ENCODE measurements at regions not wholly inside any gene's neighbourhood (a gene's known extent, or its start where the extent isn't known, plus 50 kb on each side); places are given as distances from the start of the nearest gene placed in this dataset.

DNA sequence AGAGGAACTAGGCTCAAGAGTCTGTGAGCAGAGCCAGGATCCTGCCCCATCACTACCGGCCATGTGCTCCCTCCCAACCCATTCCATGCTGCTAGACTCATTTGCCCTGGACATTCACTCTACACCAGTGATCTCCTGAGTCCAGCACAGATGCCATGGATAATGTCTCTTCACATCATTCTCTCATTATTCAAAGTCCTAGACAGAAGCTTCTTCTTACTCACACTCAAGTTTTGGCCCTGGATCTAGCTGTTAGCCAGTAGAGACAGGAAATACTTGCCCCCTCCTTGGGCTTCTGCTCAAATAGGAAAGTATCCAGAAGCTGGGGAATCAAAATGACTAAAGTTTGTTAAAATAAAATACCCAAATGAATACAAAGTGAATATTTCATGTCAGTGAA, 266.8 kb upstream of the LDB2 start:
- TF ChIP-seq NFIC (IDR thresholded peaks at IDR 0.05) (no peak), EGR1 (IDR thresholded peaks at IDR 0.05) (no peak), TEAD4 (IDR thresholded peaks at IDR 0.05) (no peak), FOXM1 (IDR thresholded peaks at IDR 0.05; ENCODE audit: borderline replicate concordance, low read depth) (no peak), ZBTB7A (IDR thresholded peaks at IDR 0.05; ENCODE audit: low read depth) (no peak), CREB1 (IDR thresholded peaks at IDR 0.05; ENCODE audit: low read depth) (no peak), CEBPB (IDR thresholded peaks at IDR 0.05) (no peak), TAF1 (IDR thresholded peaks at IDR 0.05; ENCODE audit: low read depth) (no peak), YY1 (IDR thresholded peaks at IDR 0.05; ENCODE audit: low read depth) (no peak), EP300 (IDR thresholded peaks at IDR 0.05; ENCODE audit: borderline replicate concordance) (no peak), RAD21 (IDR thresholded peaks at IDR 0.05; ENCODE audit: low read depth) (no peak), TCF12 (IDR thresholded peaks at IDR 0.05; ENCODE audit: low read depth) (no peak)
- TF ChIP-seq, protein P1, sequence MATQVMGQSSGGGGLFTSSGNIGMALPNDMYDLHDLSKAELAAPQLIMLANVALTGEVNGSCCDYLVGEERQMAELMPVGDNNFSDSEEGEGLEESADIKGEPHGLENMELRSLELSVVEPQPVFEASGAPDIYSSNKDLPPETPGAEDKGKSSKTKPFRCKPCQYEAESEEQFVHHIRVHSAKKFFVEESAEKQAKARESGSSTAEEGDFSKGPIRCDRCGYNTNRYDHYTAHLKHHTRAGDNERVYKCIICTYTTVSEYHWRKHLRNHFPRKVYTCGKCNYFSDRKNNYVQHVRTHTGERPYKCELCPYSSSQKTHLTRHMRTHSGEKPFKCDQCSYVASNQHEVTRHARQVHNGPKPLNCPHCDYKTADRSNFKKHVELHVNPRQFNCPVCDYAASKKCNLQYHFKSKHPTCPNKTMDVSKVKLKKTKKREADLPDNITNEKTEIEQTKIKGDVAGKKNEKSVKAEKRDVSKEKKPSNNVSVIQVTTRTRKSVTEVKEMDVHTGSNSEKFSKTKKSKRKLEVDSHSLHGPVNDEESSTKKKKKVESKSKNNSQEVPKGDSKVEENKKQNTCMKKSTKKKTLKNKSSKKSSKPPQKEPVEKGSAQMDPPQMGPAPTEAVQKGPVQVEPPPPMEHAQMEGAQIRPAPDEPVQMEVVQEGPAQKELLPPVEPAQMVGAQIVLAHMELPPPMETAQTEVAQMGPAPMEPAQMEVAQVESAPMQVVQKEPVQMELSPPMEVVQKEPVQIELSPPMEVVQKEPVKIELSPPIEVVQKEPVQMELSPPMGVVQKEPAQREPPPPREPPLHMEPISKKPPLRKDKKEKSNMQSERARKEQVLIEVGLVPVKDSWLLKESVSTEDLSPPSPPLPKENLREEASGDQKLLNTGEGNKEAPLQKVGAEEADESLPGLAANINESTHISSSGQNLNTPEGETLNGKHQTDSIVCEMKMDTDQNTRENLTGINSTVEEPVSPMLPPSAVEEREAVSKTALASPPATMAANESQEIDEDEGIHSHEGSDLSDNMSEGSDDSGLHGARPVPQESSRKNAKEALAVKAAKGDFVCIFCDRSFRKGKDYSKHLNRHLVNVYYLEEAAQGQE (IDR thresholded peaks at IDR 0.05; ENCODE audit: low read depth) = no peak
- TF ChIP-seq, protein P2, sequence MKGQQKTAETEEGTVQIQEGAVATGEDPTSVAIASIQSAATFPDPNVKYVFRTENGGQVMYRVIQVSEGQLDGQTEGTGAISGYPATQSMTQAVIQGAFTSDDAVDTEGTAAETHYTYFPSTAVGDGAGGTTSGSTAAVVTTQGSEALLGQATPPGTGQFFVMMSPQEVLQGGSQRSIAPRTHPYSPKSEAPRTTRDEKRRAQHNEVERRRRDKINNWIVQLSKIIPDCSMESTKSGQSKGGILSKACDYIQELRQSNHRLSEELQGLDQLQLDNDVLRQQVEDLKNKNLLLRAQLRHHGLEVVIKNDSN (IDR thresholded peaks at IDR 0.05) = no peak
- TF ChIP-seq, protein P3, sequence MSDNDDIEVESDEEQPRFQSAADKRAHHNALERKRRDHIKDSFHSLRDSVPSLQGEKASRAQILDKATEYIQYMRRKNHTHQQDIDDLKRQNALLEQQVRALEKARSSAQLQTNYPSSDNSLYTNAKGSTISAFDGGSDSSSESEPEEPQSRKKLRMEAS (IDR thresholded peaks at IDR 0.05) = no peak

DNA sequence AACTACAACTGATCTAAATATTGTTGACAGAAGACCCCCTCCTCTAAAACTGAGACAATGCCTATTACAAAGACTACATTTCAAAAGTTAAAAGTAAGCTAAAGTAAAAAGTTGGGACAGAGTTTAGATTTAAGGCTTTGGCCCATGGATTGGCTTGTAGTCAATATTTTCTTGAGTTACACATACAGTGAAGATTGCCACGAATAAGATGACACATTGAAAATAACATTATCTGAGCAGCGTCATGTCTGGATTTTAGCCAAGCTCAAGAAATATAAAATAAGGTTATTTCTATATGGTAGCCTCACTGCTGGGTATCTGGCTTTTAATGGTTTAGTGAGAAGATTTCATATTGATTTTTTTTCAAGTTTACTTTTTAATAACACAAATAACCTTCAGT, 266.2 kb upstream of the LDB2 start:
- TF ChIP-seq RAD21 (IDR thresholded peaks at IDR 0.05; ENCODE audit: low read depth) = no peak
- TF ChIP-seq, protein P3 (IDR thresholded peaks at IDR 0.05) = no peak
- TF ChIP-seq YY1 (IDR thresholded peaks at IDR 0.05; ENCODE audit: low read depth) = no peak
- no peak for TF ChIP-seq TCF12 (IDR thresholded peaks at IDR 0.05; ENCODE audit: low read depth)
- TF ChIP-seq TAF1 (IDR thresholded peaks at IDR 0.05; ENCODE audit: low read depth) = no peak
- TF ChIP-seq ZBTB7A (IDR thresholded peaks at IDR 0.05; ENCODE audit: low read depth) = no peak
- no peak for TF ChIP-seq FOXM1 (IDR thresholded peaks at IDR 0.05; ENCODE audit: borderline replicate concordance, low read depth)
- TF ChIP-seq, protein P1 (IDR thresholded peaks at IDR 0.05; ENCODE audit: low read depth) = no peak
- TF ChIP-seq, protein P2 (IDR thresholded peaks at IDR 0.05) = no peak
- no peak for TF ChIP-seq TEAD4 (IDR thresholded peaks at IDR 0.05)
- TF ChIP-seq CEBPB (IDR thresholded peaks at IDR 0.05) = no peak
- no peak for TF ChIP-seq CREB1 (IDR thresholded peaks at IDR 0.05; ENCODE audit: low read depth)
- no peak for TF ChIP-seq EP300 (IDR thresholded peaks at IDR 0.05; ENCODE audit: borderline replicate concordance)
- no peak for TF ChIP-seq EGR1 (IDR thresholded peaks at IDR 0.05)
- TF ChIP-seq NFIC (IDR thresholded peaks at IDR 0.05) = no peak

DNA sequence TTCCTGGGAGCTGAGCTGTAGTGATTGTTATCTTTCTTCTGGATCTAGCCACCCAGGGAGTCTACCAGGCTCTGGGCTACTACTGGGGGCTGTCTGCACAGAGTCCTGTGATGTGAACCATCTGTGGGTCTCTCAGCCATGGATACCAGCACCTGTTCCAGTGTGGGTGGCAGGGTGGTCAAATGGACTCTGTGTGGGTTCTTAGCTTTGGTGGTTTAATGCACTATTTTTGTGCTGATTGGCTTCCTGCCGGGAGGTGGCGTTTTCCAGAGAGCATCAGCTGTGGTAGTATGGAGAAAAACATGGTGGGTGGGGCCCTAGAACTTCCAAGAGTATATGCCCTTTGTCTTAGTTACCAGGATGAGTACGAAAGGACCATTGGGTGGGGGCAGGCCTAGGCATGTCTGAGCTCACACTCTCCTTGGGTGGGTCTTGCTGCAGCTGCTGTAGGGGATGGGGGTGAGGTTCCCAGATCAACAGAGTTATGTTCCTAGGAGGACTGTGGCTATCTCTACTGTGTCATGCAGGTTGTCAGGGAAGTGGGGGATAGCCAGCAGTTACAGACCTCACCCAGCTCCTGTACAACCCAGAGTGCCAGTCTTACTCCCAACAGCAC, 264.8 kb upstream of the LDB2 start:
- TF ChIP-seq CREB1 (IDR thresholded peaks at IDR 0.05; ENCODE audit: low read depth) (no peak), EP300 (IDR thresholded peaks at IDR 0.05; ENCODE audit: borderline replicate concordance) (no peak), YY1 (IDR thresholded peaks at IDR 0.05; ENCODE audit: low read depth) (no peak), RAD21 (IDR thresholded peaks at IDR 0.05; ENCODE audit: low read depth) (no peak), EGR1 (IDR thresholded peaks at IDR 0.05) (no peak), TAF1 (IDR thresholded peaks at IDR 0.05; ENCODE audit: low read depth) (no peak)
- TF ChIP-seq, protein P2 (IDR thresholded peaks at IDR 0.05) = no peak

DNA sequence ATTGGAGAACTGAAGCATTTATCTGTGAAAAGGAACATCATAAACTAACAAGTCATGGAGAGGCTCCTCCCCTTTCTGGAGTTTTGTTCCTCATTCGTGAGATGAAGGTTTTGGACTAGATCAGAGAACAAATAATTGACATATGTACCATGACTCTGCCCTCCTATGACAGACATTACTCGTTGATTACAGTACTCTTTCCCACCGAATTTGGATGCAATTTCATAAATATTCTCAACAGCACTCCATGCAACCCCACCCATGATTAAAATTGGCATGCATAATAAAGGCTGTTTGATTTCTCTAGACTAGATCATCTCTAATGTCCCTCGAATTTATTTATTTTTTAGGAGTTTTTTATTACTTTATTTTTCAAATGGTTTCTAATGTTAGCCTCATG, 258.9 kb upstream of the LDB2 start:
- TF ChIP-seq YY1 (IDR thresholded peaks at IDR 0.05; ENCODE audit: low read depth) (no peak), EGR1 (IDR thresholded peaks at IDR 0.05) (no peak), TCF12 (IDR thresholded peaks at IDR 0.05; ENCODE audit: low read depth) (no peak), TAF1 (IDR thresholded peaks at IDR 0.05; ENCODE audit: low read depth) (no peak), FOXM1 (IDR thresholded peaks at IDR 0.05; ENCODE audit: borderline replicate concordance, low read depth) (no peak), TEAD4 (IDR thresholded peaks at IDR 0.05) (no peak), CEBPB (IDR thresholded peaks at IDR 0.05) (no peak), EP300 (IDR thresholded peaks at IDR 0.05; ENCODE audit: borderline replicate concordance) (no peak), RAD21 (IDR thresholded peaks at IDR 0.05; ENCODE audit: low read depth) (no peak), ZBTB7A (IDR thresholded peaks at IDR 0.05; ENCODE audit: low read depth) (no peak), NFIC (IDR thresholded peaks at IDR 0.05) (no peak), CREB1 (IDR thresholded peaks at IDR 0.05; ENCODE audit: low read depth) (no peak)
- TF ChIP-seq, protein P1 (IDR thresholded peaks at IDR 0.05; ENCODE audit: low read depth) = no peak
- TF ChIP-seq, protein P3 (IDR thresholded peaks at IDR 0.05) = no peak
- TF ChIP-seq, protein P2 (IDR thresholded peaks at IDR 0.05) = no peak

Measured in Ishikawa (cell line).